A549 (cell line): ENCODE measurements at regions not wholly inside any gene's neighbourhood (a gene's known extent, or its start where the extent isn't known, plus 50 kb on each side); places are given as distances from the start of the nearest gene placed in this dataset.

ENCODE experiments used
- ATAC-seq, 2 experiments: fragments of 200-7000 bp in 1 of 2; fragments of >200 bp in 1 of 2; cut with Nextera tagmentation in 1 of 2; cut with Tn5 transposase in 1 of 2; 3 replicates each; pipeline versions ENCODE4 v1.8.0 to v1.9.1; 2018 to 2020; ENCODE audit warnings: mild to moderate bottlenecking in 1 of 2, moderate library complexity in 1 of 2
- CTCF ChIA-PET: fragments of 300-600 bp; sonication (Branson Sonifier 250); formaldehyde crosslinking; extraction: SDS; loops from one replicate; lab custom pipeline; 2021; ENCODE audit warnings: antibody characterized with exemption, inconsistent platforms; lab: Yijun Ruan, JAX
- POLR2A ChIA-PET: fragments of 350-600 bp; formaldehyde crosslinking; extraction: SDS; loops from one replicate; lab custom pipeline; 2021; ENCODE audit warnings: antibody characterized with exemption, inconsistent platforms; lab: Yijun Ruan, JAX
- DNase-seq, 2 experiments: peaks; one replicate each; pipeline versions ENCODE4 v3.0.0 to v3.0.0-alpha.2; 2011 to 2016; ENCODE audit warnings: low read depth in 1 of 2, low spot score in 1 of 2
- FAIRE-seq: peaks from 2 replicates; lab custom pipeline; 2011; peaks lifted over from hg19 to GRCh38; lab: Jason Lieb, UNC
- H3K27ac ChIP-seq, 2 experiments: fragments of >200 bp; sonication (Bioruptor Twin); formaldehyde crosslinking; 3 replicates each; pipeline ENCODE4 v1.5.1; 2016 to 2017
- H3K4me1 ChIP-seq: fragments of >200 bp; sonication (Bioruptor Twin); formaldehyde crosslinking; 3 replicates; pipeline ENCODE4 v1.6.1; 2016
- H3K4me2 ChIP-seq: fragments of >200 bp; sonication (Bioruptor Twin); formaldehyde crosslinking; 3 replicates; pipeline ENCODE4 v1.6.1; 2016
- H3K4me3 ChIP-seq: fragments of >200 bp; sonication (Bioruptor Twin); formaldehyde crosslinking; 3 replicates; pipeline ENCODE4 v1.5.1; 2016
- H3K9me3 ChIP-seq: fragments of >200 bp; sonication (Bioruptor Twin); formaldehyde crosslinking; 3 replicates; pipeline ENCODE4 v1.6.1; 2016
- BHLHE40 ChIP-seq: IDR thresholded peaks from 2 replicates; pipeline ENCODE4 v1.6.1; 2012; ENCODE audit warnings: low read depth, low read length, inconsistent platforms
- CBX2 ChIP-seq: fragments of 200-600 bp; sonication (generic); IDR thresholded peaks from 2 replicates; pipeline ENCODE4 v1.6.1; 2016; ENCODE audit warnings: low read depth, mild to moderate bottlenecking, borderline replicate concordance
- CEBPB ChIP-seq, 2 experiments: fragments of >200 bp in 1 of 2; sonication (Bioruptor Twin) in 1 of 2; formaldehyde crosslinking in 1 of 2; IDR thresholded peaks; 2 replicates each; pipeline ENCODE4 v1.6.1; 2012 to 2016
- CHD2 ChIP-seq: fragments of 150-350 bp; IDR thresholded peaks from 2 replicates; pipeline ENCODE4 v1.6.1; 2014; ENCODE audit warnings: low read length; ENCODE audit not compliant: partially characterized antibody
- CTCF ChIP-seq: fragments of >200 bp; sonication (Bioruptor Twin); formaldehyde crosslinking; IDR thresholded peaks from 3 replicates; pipeline ENCODE4 v1.5.1; 2016
- E2F6 ChIP-seq: IDR thresholded peaks from 2 replicates; pipeline ENCODE4 v1.6.1; 2012; ENCODE audit warnings: low read depth, borderline replicate concordance
- EHF ChIP-seq: fragments of 250-450 bp; sonication (Bioruptor Pico); IDR thresholded peaks from 2 replicates; pipeline ENCODE4 v1.5.0; 2020; ENCODE audit warnings: mild to moderate bottlenecking
- EHMT2 ChIP-seq: fragments of 200-600 bp; sonication (generic); IDR thresholded peaks from 2 replicates; pipeline ENCODE4 v1.6.1; 2016; ENCODE audit warnings: antibody characterized with exemption, low read depth, mild to moderate bottlenecking, moderate library complexity
- EP300 ChIP-seq, 2 experiments: fragments of >200 bp; sonication (Bioruptor Twin); formaldehyde crosslinking; IDR thresholded peaks; 2 replicates in 1 of 2; 3 replicates in 1 of 2; pipeline ENCODE4 v1.6.1; 2016 to 2017
- FOSL2 ChIP-seq, 2 experiments: fragments of 450-650 bp in 1 of 2; fragments of >200 bp in 1 of 2; sonication (Bioruptor Twin) in 1 of 2; formaldehyde crosslinking; IDR thresholded peaks; 2 replicates each; pipeline versions ENCODE4 v1.5.0 to v1.6.1; 2016 to 2020; ENCODE audit warnings: mild to moderate bottlenecking in 1 of 2, moderate library complexity in 1 of 2
- HDAC2 ChIP-seq: fragments of 200-600 bp; sonication (generic); IDR thresholded peaks from 2 replicates; pipeline ENCODE4 v1.6.1; 2016
- HOXA7 ChIP-seq: fragments of 250-450 bp; sonication (Bioruptor Pico); IDR thresholded peaks from 2 replicates; pipeline ENCODE4 v1.5.0; 2020; ENCODE audit warnings: mild to moderate bottlenecking, moderate library complexity
- JUN ChIP-seq, 2 experiments: fragments of >200 bp; sonication (Bioruptor Twin); formaldehyde crosslinking; IDR thresholded peaks; 2 replicates in 1 of 2; 3 replicates in 1 of 2; pipeline ENCODE4 v1.6.1; 2016 to 2017
- JUNB ChIP-seq: fragments of >200 bp; sonication (Bioruptor Twin); formaldehyde crosslinking; IDR thresholded peaks from 2 replicates; pipeline ENCODE4 v1.6.1; 2016
- KDM5A ChIP-seq: fragments of 200-600 bp; sonication (generic); IDR thresholded peaks from 2 replicates; pipeline ENCODE4 v1.6.1; 2016; ENCODE audit warnings: antibody characterized with exemption, mild to moderate bottlenecking
- MAFK ChIP-seq: fragments of 450-650 bp; IDR thresholded peaks from 2 replicates; pipeline ENCODE4 v1.6.1; 2014; ENCODE audit not compliant: partially characterized antibody
- MAZ ChIP-seq: fragments of 150-350 bp; IDR thresholded peaks from 2 replicates; pipeline ENCODE4 v1.6.1; 2014; ENCODE audit warnings: antibody characterized with exemption, low read depth, low read length, borderline replicate concordance
- MYC ChIP-seq: IDR thresholded peaks from 2 replicates; pipeline ENCODE4 v1.6.1; 2012; ENCODE audit warnings: mild to moderate bottlenecking, inconsistent platforms, low read length, improper control_type of control experiment, borderline replicate concordance
- NFE2L2 ChIP-seq: fragments of 150-350 bp; conservative IDR thresholded peaks from 2 replicates; pipeline ENCODE4 v1.6.1; 2014; ENCODE audit warnings: low read length
- NPAS2 ChIP-seq: fragments of 250-450 bp; sonication (Bioruptor Pico); IDR thresholded peaks from 2 replicates; pipeline ENCODE4 v1.8.0; 2022; ENCODE audit warnings: mild to moderate bottlenecking, moderate library complexity, borderline replicate concordance
- PBX3 ChIP-seq: IDR thresholded peaks from 2 replicates; pipeline ENCODE4 v1.6.1; 2012
- PHF8 ChIP-seq: fragments of 200-600 bp; sonication (generic); IDR thresholded peaks from 2 replicates; pipeline ENCODE4 v1.6.1; 2016; ENCODE audit warnings: low read depth, mild to moderate bottlenecking, antibody characterized with exemption, moderate library complexity, borderline replicate concordance
- POLR2A ChIP-seq: IDR thresholded peaks from 2 replicates; pipeline ENCODE4 v1.6.1; 2012; ENCODE audit warnings: mild to moderate bottlenecking, low read length
- RAD21 ChIP-seq, 2 experiments: fragments of >200 bp in 1 of 2; sonication (Bioruptor Twin) in 1 of 2; formaldehyde crosslinking in 1 of 2; IDR thresholded peaks in 1 of 2; conservative IDR thresholded peaks in 1 of 2; 2 replicates in 1 of 2; 3 replicates in 1 of 2; pipeline ENCODE4 v1.6.1; 2012 to 2018; ENCODE audit warnings: inconsistent platforms in 1 of 2
- RARB ChIP-seq: fragments of 250-450 bp; sonication (Bioruptor Pico); IDR thresholded peaks from 2 replicates; pipeline ENCODE4 v1.8.0; 2021; ENCODE audit warnings: mild to moderate bottlenecking, moderate library complexity
- SMC3 ChIP-seq: fragments of >200 bp; sonication (Bioruptor Twin); formaldehyde crosslinking; IDR thresholded peaks from 3 replicates; pipeline ENCODE4 v1.6.1; 2018; ENCODE audit warnings: inconsistent platforms
- SREBF2 ChIP-seq: fragments of 450-650 bp; IDR thresholded peaks from 2 replicates; pipeline ENCODE4 v1.6.1; 2014; ENCODE audit warnings: mild to moderate bottlenecking, moderate library complexity
- TP53 ChIP-seq: fragments of 250-450 bp; sonication (Bioruptor Pico); IDR thresholded peaks from 2 replicates; pipeline ENCODE4 v1.5.0; 2021; ENCODE audit warnings: mild to moderate bottlenecking, moderate library complexity
- ZSCAN20 ChIP-seq: fragments of 250-450 bp; sonication (Bioruptor Pico); IDR thresholded peaks from 2 replicates; pipeline ENCODE4 v1.8.0; 2022; ENCODE audit warnings: mild to moderate bottlenecking, moderate library complexity
- WGBS: methylation state at CpG from one replicate; pipeline ENCODE4 v1.1.6; 2017; ENCODE audit errors: missing lambda C conversion rate; 5-methylcytosine and 5-hydroxymethylcytosine counted together
- TF ChIP-seq, protein P1 (sequence below): fragments of 250-450 bp; sonication (Bioruptor Pico); IDR thresholded peaks from 2 replicates; pipeline ENCODE4 v1.5.0; 2020; ENCODE audit warnings: low read depth, mild to moderate bottlenecking, moderate library complexity
- TF ChIP-seq, protein P2 (sequence below): fragments of 450-650 bp; IDR thresholded peaks from 2 replicates; pipeline ENCODE4 v1.6.1; 2014; ENCODE audit warnings: antibody characterized with exemption

DNA sequence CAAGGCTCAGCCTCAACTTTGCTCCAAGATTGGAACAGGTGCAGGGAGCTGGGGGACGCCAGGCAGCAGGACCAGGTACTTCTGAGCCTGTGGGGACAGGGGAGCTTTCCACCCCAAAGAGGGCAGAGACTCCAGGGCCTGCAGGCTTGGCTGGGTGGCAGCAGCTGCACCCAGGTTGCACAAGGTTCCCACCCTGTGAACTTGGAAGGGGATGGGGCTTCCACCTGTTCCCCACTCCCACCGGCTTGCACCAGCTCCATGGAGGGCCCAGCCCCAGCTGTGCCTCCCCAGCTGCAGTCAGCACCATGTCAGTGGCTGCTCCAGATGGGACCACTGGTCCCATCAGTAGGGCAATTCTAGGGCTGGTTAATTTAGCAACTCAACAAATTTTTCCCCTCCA lies 114.0 kb upstream of the CDKN3 start:
- Histone ChIP-seq H3K27ac (no peak overlapping the region; a peak in 1 of 6 replicates), H3K4me1 (no peaks in the 10 kb centered on the region), H3K9me3 (no peaks in the 10 kb centered on the region), H3K4me3 (no peak overlapping the region), H3K4me2 (no peak overlapping the region)
- DNase-seq (no peak), ATAC-seq (no peak), FAIRE-seq (no peak)
- ChIA-PET CTCF (no interaction called here), POLR2A (no interaction called here)
- WGBS = no CpG with 5 or more reads among the region's 2 CpGs
- TF ChIP-seq HOXA7 (no peak), EHF (CRISPR knock-in tag) (no peak), SMC3 (no peak), MYC (no peak), CHD2 (no peak), MAZ (no peak), CBX2 (no peak), HDAC2 (no peak), ZSCAN20 (CRISPR knock-in tag) (no peak), JUNB (no peak), FOSL2 (IDR thresholded peaks at IDR 0.05) (no peak), FOSL2 (CRISPR knock-in tag; IDR thresholded peaks at IDR 0.05) (no peak), TP53 (CRISPR knock-in tag) (no peak), E2F6 (no peak), JUN (IDR thresholded peaks at IDR 0.05) (no peak), PHF8 (no peak), EP300 (IDR thresholded peaks at IDR 0.05) (no peak), POLR2A (no peak), CTCF (no peak)
- TF ChIP-seq, protein P1, sequence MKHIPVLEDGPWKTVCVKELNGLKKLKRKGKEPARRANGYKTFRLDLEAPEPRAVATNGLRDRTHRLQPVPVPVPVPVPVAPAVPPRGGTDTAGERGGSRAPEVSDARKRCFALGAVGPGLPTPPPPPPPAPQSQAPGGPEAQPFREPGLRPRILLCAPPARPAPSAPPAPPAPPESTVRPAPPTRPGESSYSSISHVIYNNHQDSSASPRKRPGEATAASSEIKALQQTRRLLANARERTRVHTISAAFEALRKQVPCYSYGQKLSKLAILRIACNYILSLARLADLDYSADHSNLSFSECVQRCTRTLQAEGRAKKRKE (CRISPR knock-in tag) = no peak

DNA sequence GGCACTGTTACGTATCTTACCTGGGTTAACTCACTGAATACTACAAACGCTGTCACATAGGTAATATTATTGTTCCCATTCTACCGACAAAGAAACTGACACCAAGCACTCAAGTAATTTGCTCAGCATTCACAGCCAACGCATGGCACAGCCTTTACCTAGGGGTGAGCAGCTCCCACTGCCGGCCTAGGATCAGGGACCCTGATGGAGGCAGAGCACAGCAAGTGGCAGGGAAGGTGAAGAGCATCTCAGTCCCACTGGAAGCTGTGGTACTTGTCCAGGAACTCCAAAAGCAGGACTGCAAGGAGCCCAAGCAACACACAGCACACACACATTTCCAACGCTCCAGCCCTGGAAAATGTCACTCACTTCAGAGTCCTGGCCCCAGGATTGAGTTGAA lies 111.8 kb upstream of the CDKN3 start:
- CTCF ChIA-PET = no interaction called here

More for the DNA sequence above, 111.8 kb upstream of the CDKN3 start:
- POLR2A ChIA-PET = no interaction called here
- 60% methylated on average over 5 of the region's 6 CpGs for WGBS
- no peak for ATAC-seq
- no peak overlapping the region for H3K4me2 ChIP-seq
- no peaks in the 10 kb centered on the region for H3K4me1 ChIP-seq
- no peak for FAIRE-seq
- no peak overlapping the region for H3K27ac ChIP-seq
- H3K9me3 ChIP-seq = no peaks in the 10 kb centered on the region
- no peak for DNase-seq
- TF ChIP-seq CHD2 (no peak), NFE2L2 (no peak), NPAS2 (no peak), KDM5A (no peak), RARB (CRISPR knock-in tag) (no peak), SREBF2 (no peak), ZSCAN20 (CRISPR knock-in tag) (no peak), EHMT2 (no peak), MAFK (no peak), CEBPB (IDR thresholded peaks at IDR 0.05) (no peak), BHLHE40 (no peak), RAD21 (conservative IDR thresholded peaks at IDR 0.05 in 1 of 2, IDR thresholded peaks at IDR 0.05 in 1 of 2) (no peak), PBX3 (no peak)
- TF ChIP-seq, protein P2, sequence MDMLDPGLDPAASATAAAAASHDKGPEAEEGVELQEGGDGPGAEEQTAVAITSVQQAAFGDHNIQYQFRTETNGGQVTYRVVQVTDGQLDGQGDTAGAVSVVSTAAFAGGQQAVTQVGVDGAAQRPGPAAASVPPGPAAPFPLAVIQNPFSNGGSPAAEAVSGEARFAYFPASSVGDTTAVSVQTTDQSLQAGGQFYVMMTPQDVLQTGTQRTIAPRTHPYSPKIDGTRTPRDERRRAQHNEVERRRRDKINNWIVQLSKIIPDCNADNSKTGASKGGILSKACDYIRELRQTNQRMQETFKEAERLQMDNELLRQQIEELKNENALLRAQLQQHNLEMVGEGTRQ = no peak
- no peak overlapping the region for H3K4me3 ChIP-seq
